MM.1S (cell line): ENCODE measurements at regions not wholly inside any gene's neighbourhood (a gene's known extent, or its start where the extent isn't known, plus 50 kb on each side); places are given as distances from the start of the nearest gene placed in this dataset.

Experiments used
- EZH2phosphoT487 ChIP-seq: fragments of 300-600 bp; sonication (generic); IDR thresholded peaks from 2 replicates; pipeline ENCODE4 v1.6.1; 2018; ENCODE audit warnings: antibody characterized with exemption, low read length
- TF ChIP-seq, protein P1 (sequence below): fragments of 300-600 bp; sonication (generic); IDR thresholded peaks from 2 replicates; pipeline ENCODE4 v1.5.1; 2016; ENCODE audit warnings: antibody characterized with exemption, low read length, mixed read lengths

GRCh38 chr21:16460936-16461335 is 731.2 kb downstream of the USP25 start:
- TF ChIP-seq, protein P1, sequence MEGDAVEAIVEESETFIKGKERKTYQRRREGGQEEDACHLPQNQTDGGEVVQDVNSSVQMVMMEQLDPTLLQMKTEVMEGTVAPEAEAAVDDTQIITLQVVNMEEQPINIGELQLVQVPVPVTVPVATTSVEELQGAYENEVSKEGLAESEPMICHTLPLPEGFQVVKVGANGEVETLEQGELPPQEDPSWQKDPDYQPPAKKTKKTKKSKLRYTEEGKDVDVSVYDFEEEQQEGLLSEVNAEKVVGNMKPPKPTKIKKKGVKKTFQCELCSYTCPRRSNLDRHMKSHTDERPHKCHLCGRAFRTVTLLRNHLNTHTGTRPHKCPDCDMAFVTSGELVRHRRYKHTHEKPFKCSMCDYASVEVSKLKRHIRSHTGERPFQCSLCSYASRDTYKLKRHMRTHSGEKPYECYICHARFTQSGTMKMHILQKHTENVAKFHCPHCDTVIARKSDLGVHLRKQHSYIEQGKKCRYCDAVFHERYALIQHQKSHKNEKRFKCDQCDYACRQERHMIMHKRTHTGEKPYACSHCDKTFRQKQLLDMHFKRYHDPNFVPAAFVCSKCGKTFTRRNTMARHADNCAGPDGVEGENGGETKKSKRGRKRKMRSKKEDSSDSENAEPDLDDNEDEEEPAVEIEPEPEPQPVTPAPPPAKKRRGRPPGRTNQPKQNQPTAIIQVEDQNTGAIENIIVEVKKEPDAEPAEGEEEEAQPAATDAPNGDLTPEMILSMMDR: no peak
- no peak for TF ChIP-seq EZH2phosphoT487
